ENCODE measurements at regions not wholly inside any gene's neighbourhood (a gene's known extent, or its start where the extent isn't known, plus 50 kb on each side); places are given as distances from the start of the nearest gene placed in this dataset.

- ATAC-seq (no peak), DNase-seq (ENCODE audit: low spot score) (no peak)
- intact Hi-C loops (cut with DNase I) = no loop called here
Measured at GRCh38 chr7:10918093-10918590, 55.5 kb upstream of the PHF14 start.

DNA sequence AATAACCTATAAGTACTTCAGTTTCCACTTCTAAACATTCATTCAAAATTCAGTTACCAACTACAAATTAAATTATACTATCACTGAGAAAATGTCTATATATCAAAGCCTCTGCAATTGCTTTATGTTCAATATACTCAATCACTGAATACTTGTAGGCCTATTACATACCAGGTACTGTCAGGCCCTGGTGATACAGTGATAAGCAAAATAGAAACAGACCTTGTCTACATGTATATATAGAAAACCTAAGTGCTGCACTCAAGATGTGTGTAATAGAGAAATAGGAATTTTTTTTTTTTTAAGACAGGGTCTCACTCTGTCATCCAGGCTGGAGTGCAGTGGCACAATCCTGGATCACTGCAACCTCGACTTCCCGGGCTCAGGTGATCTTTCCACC is 53.7 kb upstream of the PHF14 start:
- intact Hi-C loops (cut with DNase I) = no loop called here
- DNase-seq (ENCODE audit: low spot score) = no peak
- ATAC-seq = no peak

All from sciatic nerve (tissue), 2 donors.